Esophagus squamous epithelium (tissue), 5 donors: ENCODE measurements at regions not wholly inside any gene's neighbourhood (a gene's known extent, or its start where the extent isn't known, plus 50 kb on each side); places are given as distances from the start of the nearest gene placed in this dataset.
"Not testable (repeated sequence)": the region's sequence is repeated elsewhere in the genome, so short reads cannot be mapped to it uniquely, and the experiment has no call there.

Experiments used
- DNase-seq: peaks from one replicate; lab custom pipeline; 2025; lab: John Stamatoyannopoulos, UW
- H3K27ac ChIP-seq, 4 donors: fragments of 200-600 bp; sonication (generic); one replicate each; pipeline ENCODE4 v1.5.1; 2016 to 2019; ENCODE audit warnings: mild to moderate bottlenecking in 1 of 4
- H3K27me3 ChIP-seq, 4 donors: fragments of 200-600 bp; sonication (generic); 1 replicate in 3 of 4; 2 replicates in 1 of 4; pipeline versions ENCODE4 v1.5.1 to v1.6.0; 2017 to 2021; ENCODE audit warnings: antibody characterized with exemption in 1 of 4
- H3K36me3 ChIP-seq, 3 donors: fragments of 200-600 bp; sonication (generic); one replicate each; pipeline ENCODE4 v1.5.1; 2016 to 2019
- H3K4me1 ChIP-seq, 3 donors: fragments of 200-600 bp; sonication (generic); one replicate each; pipeline ENCODE4 v1.5.1; 2017 to 2019
- H3K4me3 ChIP-seq, 4 donors: fragments of 200-600 bp; sonication (generic); 1 replicate in 3 of 4; 2 replicates in 1 of 4; pipeline ENCODE4 v1.5.1; 2016 to 2019; ENCODE audit warnings: mild to moderate bottlenecking in 2 of 4, moderate library complexity in 1 of 4
- H3K9me3 ChIP-seq, 3 donors: fragments of 200-600 bp; sonication (generic); one replicate each; pipeline ENCODE4 v1.5.1; 2016 to 2019
- POLR2A ChIP-seq, 4 donors: fragments of 450-650 bp; IDR thresholded peaks; one replicate each; pipeline ENCODE4 v1.6.1; 2017; ENCODE audit warnings: antibody characterized with exemption in 4 of 4, mild to moderate bottlenecking in 4 of 4, moderate library complexity in 3 of 4
- WGBS, 2 donors: methylation state at CpG; one replicate each; pipeline ENCODE4 v1.1.5; 2018; 5-methylcytosine and 5-hydroxymethylcytosine counted together
- intact Hi-C: fragments of 100-400 bp; cut with DNase I; formaldehyde crosslinking; loops from one replicate; pipeline ENCODE4 v1.15.0; 2022
- TF ChIP-seq, protein P1 (sequence below), 6 experiments: fragments of 450-650 bp in 4 of 6; fragments of 200-600 bp in 2 of 6; sonication (generic) in 2 of 6; IDR thresholded peaks; one replicate each; pipeline ENCODE4 v1.5.1; 2016 to 2019; ENCODE audit warnings: antibody characterized with exemption in 6 of 6, mild to moderate bottlenecking in 4 of 6, moderate library complexity in 4 of 6
- donor health status: DM: yes; HTN: yes; CAD: no.

DNA sequence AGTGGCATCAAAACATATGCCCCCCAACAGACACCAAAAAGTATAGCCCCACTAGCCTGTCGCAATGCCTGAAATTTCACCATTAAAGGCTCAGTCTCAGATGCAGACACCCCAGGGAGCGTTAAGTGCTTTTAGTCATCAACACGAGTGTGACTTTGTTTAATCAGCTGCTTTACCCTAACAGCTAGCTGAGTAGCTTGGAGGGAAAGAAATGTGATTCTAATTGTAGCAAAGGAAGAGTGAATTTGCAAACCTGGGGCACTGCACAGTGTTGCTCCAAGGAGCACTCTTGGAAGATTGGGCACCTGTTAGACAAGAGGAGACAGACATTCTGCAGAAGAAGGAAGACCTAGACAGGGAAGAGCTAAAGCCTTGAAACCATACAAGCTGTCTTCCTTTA is 145.1 kb downstream of the BEND2 start:
- WGBS, 2 donors, result 20 to 50% methylated on average over 1 to 3 of the region's 3 CpGs
- Histone ChIP-seq H3K36me3 (no peaks in the 10 kb centered on the region), H3K4me1 (no peaks in the 10 kb centered on the region), H3K27ac (no peak overlapping the region), H3K27me3 (no peaks in the 10 kb centered on the region), H3K9me3 (no peaks in the 10 kb centered on the region), H3K4me3 (no peak overlapping the region)
- TF ChIP-seq, protein P1, sequence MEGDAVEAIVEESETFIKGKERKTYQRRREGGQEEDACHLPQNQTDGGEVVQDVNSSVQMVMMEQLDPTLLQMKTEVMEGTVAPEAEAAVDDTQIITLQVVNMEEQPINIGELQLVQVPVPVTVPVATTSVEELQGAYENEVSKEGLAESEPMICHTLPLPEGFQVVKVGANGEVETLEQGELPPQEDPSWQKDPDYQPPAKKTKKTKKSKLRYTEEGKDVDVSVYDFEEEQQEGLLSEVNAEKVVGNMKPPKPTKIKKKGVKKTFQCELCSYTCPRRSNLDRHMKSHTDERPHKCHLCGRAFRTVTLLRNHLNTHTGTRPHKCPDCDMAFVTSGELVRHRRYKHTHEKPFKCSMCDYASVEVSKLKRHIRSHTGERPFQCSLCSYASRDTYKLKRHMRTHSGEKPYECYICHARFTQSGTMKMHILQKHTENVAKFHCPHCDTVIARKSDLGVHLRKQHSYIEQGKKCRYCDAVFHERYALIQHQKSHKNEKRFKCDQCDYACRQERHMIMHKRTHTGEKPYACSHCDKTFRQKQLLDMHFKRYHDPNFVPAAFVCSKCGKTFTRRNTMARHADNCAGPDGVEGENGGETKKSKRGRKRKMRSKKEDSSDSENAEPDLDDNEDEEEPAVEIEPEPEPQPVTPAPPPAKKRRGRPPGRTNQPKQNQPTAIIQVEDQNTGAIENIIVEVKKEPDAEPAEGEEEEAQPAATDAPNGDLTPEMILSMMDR (IDR thresholded peaks at IDR 0.05), result no peak
- no peak for TF ChIP-seq POLR2A (IDR thresholded peaks at IDR 0.05)
- DNase-seq, result no peak
- intact Hi-C loops, result no loop called here

DNA sequence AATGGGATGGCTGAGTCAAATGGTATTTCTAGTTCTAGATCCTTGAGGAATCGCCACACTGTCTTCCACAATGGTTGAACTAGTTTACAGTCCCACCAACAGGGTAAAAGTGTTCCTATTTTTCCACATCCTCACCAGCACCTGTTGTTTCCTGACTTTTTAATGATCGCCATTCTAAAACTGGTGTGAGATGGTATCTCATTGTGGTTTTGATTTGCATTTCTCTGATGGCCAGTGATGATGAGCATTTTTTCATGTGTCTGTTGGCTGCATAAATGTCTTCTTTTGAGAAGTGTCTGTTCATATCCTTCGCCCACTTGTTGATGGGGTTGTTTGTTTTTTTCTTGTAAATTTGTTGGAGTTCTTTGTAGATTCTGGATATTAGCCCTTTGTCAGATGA is 152.6 kb downstream of the BEND2 start:
- WGBS, 2 donors, result 74 to 82% methylated on average over 2 to 3 of the region's 3 CpGs
- H3K4me1 ChIP-seq, H3K27ac ChIP-seq, H3K4me3 ChIP-seq, intact Hi-C loops, H3K27me3 ChIP-seq, H3K36me3 ChIP-seq, DNase-seq, H3K9me3 ChIP-seq: not testable (repeated sequence)

GRCh38 chrX:18065956-18066355 is 154.7 kb downstream of the BEND2 start:
- Histone ChIP-seq H3K36me3 (no peaks in the 10 kb centered on the region), H3K27me3 (no peaks in the 10 kb centered on the region), H3K4me3 (no peak overlapping the region), H3K27ac (no peak overlapping the region), H3K9me3 (no peaks in the 10 kb centered on the region), H3K4me1 (no peaks in the 10 kb centered on the region)
- TF ChIP-seq, protein P1 (IDR thresholded peaks at IDR 0.05), result no peak
- TF ChIP-seq POLR2A (IDR thresholded peaks at IDR 0.05), result no peak
- intact Hi-C loops, result no loop called here
- DNase-seq, result no peak
- 18 to 40% methylated on average over 4 to 6 of the region's 6 CpGs for WGBS, 2 donors

DNA sequence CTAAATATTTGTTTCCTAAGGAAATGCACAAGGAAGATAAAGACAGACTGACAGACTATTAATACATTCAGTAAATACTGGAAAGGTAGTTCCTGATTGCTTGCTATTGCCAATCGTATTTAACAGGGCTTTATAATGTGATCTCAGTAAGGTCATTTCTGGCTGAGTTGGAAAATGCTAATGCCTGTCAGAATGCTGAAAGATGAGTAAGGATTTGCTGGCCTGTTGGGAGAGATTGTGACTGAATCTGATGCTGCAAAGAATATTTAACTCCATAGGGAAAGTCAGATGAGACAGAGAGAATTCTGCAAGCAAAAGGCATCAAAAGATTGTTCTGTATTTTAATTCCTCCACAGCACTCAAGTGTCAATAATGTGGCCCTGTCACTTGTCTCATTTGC is 169.0 kb downstream of the BEND2 start:
- Histone ChIP-seq H3K4me3 (no peak overlapping the region), H3K27ac (no peak overlapping the region), H3K4me1 (no peaks in the 10 kb centered on the region), H3K27me3 (no peaks in the 10 kb centered on the region), H3K36me3 (no peaks in the 10 kb centered on the region), H3K9me3 (no peaks in the 10 kb centered on the region)
- no peak for DNase-seq
- no peak for TF ChIP-seq POLR2A (IDR thresholded peaks at IDR 0.05)
- TF ChIP-seq, protein P1 (IDR thresholded peaks at IDR 0.05), result no peak
- 30 to 36% methylated on average over 1 of the region's 1 CpG for WGBS, 2 donors
- intact Hi-C loops, result no loop called here

DNA sequence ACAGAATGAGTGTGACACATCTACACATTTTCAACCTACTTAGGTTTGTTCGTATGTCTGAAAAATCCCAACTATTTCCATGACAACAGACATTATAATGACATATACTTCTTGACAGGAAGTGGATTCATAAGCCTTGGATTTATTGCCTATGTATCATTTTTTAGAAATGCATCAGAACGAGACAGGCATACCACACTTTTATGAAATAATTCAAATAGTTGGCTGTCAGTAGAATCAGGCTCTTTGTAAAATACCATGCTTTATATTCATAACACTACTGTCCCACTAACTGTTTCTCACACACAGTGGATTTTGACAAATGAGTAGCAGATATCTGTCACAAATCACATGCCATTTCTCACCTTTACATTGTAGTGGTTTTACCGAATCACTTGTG is 173.2 kb downstream of the BEND2 start:
- intact Hi-C loops, result no loop called here
- H3K27me3 ChIP-seq, result no peaks in the 10 kb centered on the region

More for the DNA sequence above, 173.2 kb downstream of the BEND2 start:
- no peak for DNase-seq
- H3K27ac ChIP-seq, result no peak overlapping the region
- no peaks in the 10 kb centered on the region for H3K36me3 ChIP-seq
- WGBS, 2 donors, result 34 to 45% methylated on average over 3 of the region's 3 CpGs
- no peak for TF ChIP-seq POLR2A (IDR thresholded peaks at IDR 0.05)
- TF ChIP-seq, protein P1 (IDR thresholded peaks at IDR 0.05), result no peak
- H3K4me3 ChIP-seq, result no peak overlapping the region
- no peaks in the 10 kb centered on the region for H3K9me3 ChIP-seq
- no peaks in the 10 kb centered on the region for H3K4me1 ChIP-seq
